ENCODE measurements at regions not wholly inside any gene's neighbourhood (a gene's known extent, or its start where the extent isn't known, plus 50 kb on each side); places are given as distances from the start of the nearest gene placed in this dataset.

DNA sequence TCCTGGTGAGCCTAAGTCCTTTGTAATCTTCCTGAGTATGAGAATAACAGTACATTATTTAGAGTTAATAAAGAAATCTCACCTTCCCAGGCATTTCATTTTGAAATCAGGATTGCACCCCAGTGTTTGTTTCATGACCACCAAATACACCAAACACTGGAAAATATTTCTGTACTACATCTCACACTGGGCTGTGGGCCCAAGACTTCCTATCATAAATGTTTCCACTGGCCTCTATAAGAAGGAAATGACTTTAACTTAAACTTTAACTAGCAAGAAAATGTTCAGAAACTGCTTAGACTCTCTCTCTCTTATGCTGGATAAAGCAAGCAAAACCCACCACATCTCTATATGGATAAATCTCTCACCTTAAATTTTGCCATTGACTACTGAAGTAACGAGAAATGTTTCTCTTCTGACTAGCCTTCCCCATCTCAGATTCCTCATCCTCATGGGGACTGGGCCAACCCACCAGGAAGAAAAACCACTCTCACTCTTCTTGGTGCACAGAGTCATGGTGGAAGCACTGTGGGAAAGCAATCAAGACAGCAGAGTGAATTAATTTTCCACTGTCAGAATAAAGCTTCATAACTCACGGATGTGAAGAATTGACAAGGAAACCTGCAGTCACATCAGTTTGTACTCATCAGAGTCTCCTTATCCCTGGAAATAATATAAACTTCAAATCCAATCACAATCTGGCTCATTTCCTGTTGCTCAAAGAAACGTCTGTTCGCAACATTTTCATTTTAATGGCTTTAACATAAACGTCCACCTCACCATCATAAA, 859.6 kb downstream of the EPHA3 start:
- no peaks in the 10 kb centered on the region for H3K4me1 Mint-ChIP-seq

GRCh38 chr3:89971329-89971728, 863.9 kb downstream of the EPHA3 start:
- ChIA-PET POLR2A (no interaction called here), CTCF (no interaction called here)
- Mint-ChIP-seq H3K4me1 (no peaks in the 10 kb centered on the region), H3K27me3 (ENCODE audit: low read depth) (no peaks in the 10 kb centered on the region), H3K9me3 (peaks cover 12% of the 10 kb centered on the region), H3K4me3 (no peak overlapping the region), H3K36me3 (peaks cover 5% of the 10 kb centered on the region), H3K27ac (no peak overlapping the region)
- ATAC-seq (no peak), DNase-seq (ENCODE audit: low spot score) (no peak)
- TF ChIP-seq ZNF532 (CRISPR knock-in tag; IDR thresholded peaks at IDR 0.05; ENCODE audit: borderline replicate concordance) (no peak), ETV6 (CRISPR knock-in tag; IDR thresholded peaks at IDR 0.05) (no peak), MYBL2 (CRISPR knock-in tag; IDR thresholded peaks at IDR 0.05) (no peak), ZMAT4 (CRISPR knock-in tag; IDR thresholded peaks at IDR 0.05) (no peak), ZNF423 (CRISPR knock-in tag; IDR thresholded peaks at IDR 0.05) (no peak), NR3C1 (CRISPR knock-in tag; conservative IDR thresholded peaks at IDR 0.05; ENCODE audit: low read depth) (no peak), ESRRA (CRISPR knock-in tag; IDR thresholded peaks at IDR 0.05; ENCODE audit: borderline replicate concordance) (no peak), GRHL2 (CRISPR knock-in tag; IDR thresholded peaks at IDR 0.05; ENCODE audit: insufficient replicate concordance, severe bottlenecking) (no peak)
- TF ChIP-seq, protein P1, sequence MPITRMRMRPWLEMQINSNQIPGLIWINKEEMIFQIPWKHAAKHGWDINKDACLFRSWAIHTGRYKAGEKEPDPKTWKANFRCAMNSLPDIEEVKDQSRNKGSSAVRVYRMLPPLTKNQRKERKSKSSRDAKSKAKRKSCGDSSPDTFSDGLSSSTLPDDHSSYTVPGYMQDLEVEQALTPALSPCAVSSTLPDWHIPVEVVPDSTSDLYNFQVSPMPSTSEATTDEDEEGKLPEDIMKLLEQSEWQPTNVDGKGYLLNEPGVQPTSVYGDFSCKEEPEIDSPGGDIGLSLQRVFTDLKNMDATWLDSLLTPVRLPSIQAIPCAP (CRISPR knock-in tag; IDR thresholded peaks at IDR 0.05): no peak
- TF ChIP-seq, protein P2, sequence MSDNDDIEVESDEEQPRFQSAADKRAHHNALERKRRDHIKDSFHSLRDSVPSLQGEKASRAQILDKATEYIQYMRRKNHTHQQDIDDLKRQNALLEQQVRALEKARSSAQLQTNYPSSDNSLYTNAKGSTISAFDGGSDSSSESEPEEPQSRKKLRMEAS (CRISPR knock-in tag; IDR thresholded peaks at IDR 0.05): no peak
- TF ChIP-seq, protein P3, sequence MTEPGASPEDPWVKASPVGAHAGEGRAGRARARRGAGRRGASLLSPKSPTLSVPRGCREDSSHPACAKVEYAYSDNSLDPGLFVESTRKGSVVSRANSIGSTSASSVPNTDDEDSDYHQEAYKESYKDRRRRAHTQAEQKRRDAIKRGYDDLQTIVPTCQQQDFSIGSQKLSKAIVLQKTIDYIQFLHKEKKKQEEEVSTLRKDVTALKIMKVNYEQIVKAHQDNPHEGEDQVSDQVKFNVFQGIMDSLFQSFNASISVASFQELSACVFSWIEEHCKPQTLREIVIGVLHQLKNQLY (CRISPR knock-in tag; IDR thresholded peaks at IDR 0.05): no peak

More for the DNA sequence above, 859.6 kb downstream of the EPHA3 start:
- H3K36me3 Mint-ChIP-seq: peaks cover 13% of the 10 kb centered on the region
- no peak overlapping the region for H3K4me3 Mint-ChIP-seq
- DNase-seq (ENCODE audit: low spot score) (no peak), ATAC-seq (no peak)
- no peak for TF ChIP-seq SOX15 (CRISPR knock-in tag; IDR thresholded peaks at IDR 0.05)
- no peak for TF ChIP-seq HMGA2 (CRISPR knock-in tag; IDR thresholded peaks at IDR 0.05)
- no peak for TF ChIP-seq NR2C2 (CRISPR knock-in tag; IDR thresholded peaks at IDR 0.05)
- TF ChIP-seq ESRRA (CRISPR knock-in tag; IDR thresholded peaks at IDR 0.05; ENCODE audit: borderline replicate concordance): no peak
- TF ChIP-seq GRHL2 (CRISPR knock-in tag; IDR thresholded peaks at IDR 0.05; ENCODE audit: insufficient replicate concordance, severe bottlenecking): no peak
- no peak for TF ChIP-seq ZNF396 (CRISPR knock-in tag; IDR thresholded peaks at IDR 0.05; ENCODE audit: borderline replicate concordance)
- no peak for TF ChIP-seq MXD4 (CRISPR knock-in tag; IDR thresholded peaks at IDR 0.05; ENCODE audit: borderline replicate concordance)
- TF ChIP-seq, protein P4, sequence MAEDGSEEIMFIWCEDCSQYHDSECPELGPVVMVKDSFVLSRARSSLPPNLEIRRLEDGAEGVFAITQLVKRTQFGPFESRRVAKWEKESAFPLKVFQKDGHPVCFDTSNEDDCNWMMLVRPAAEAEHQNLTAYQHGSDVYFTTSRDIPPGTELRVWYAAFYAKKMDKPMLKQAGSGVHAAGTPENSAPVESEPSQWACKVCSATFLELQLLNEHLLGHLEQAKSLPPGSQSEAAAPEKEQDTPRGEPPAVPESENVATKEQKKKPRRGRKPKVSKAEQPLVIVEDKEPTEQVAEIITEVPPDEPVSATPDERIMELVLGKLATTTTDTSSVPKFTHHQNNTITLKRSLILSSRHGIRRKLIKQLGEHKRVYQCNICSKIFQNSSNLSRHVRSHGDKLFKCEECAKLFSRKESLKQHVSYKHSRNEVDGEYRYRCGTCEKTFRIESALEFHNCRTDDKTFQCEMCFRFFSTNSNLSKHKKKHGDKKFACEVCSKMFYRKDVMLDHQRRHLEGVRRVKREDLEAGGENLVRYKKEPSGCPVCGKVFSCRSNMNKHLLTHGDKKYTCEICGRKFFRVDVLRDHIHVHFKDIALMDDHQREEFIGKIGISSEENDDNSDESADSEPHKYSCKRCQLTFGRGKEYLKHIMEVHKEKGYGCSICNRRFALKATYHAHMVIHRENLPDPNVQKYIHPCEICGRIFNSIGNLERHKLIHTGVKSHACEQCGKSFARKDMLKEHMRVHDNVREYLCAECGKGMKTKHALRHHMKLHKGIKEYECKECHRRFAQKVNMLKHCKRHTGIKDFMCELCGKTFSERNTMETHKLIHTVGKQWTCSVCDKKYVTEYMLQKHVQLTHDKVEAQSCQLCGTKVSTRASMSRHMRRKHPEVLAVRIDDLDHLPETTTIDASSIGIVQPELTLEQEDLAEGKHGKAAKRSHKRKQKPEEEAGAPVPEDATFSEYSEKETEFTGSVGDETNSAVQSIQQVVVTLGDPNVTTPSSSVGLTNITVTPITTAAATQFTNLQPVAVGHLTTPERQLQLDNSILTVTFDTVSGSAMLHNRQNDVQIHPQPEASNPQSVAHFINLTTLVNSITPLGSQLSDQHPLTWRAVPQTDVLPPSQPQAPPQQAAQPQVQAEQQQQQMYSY (CRISPR knock-in tag; IDR thresholded peaks at IDR 0.05): no peak
- no peak for TF ChIP-seq ETV6 (CRISPR knock-in tag; IDR thresholded peaks at IDR 0.05)
- TF ChIP-seq, protein P5, sequence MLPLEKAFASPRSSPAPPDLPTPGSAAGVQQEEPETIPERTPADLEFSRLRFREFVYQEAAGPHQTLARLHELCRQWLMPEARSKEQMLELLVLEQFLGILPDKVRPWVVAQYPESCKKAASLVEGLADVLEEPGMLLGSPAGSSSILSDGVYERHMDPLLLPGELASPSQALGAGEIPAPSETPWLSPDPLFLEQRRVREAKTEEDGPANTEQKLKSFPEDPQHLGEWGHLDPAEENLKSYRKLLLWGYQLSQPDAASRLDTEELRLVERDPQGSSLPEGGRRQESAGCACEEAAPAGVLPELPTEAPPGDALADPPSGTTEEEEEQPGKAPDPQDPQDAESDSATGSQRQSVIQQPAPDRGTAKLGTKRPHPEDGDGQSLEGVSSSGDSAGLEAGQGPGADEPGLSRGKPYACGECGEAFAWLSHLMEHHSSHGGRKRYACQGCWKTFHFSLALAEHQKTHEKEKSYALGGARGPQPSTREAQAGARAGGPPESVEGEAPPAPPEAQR (CRISPR knock-in tag; IDR thresholded peaks at IDR 0.05): no peak
- TF ChIP-seq, protein P6, sequence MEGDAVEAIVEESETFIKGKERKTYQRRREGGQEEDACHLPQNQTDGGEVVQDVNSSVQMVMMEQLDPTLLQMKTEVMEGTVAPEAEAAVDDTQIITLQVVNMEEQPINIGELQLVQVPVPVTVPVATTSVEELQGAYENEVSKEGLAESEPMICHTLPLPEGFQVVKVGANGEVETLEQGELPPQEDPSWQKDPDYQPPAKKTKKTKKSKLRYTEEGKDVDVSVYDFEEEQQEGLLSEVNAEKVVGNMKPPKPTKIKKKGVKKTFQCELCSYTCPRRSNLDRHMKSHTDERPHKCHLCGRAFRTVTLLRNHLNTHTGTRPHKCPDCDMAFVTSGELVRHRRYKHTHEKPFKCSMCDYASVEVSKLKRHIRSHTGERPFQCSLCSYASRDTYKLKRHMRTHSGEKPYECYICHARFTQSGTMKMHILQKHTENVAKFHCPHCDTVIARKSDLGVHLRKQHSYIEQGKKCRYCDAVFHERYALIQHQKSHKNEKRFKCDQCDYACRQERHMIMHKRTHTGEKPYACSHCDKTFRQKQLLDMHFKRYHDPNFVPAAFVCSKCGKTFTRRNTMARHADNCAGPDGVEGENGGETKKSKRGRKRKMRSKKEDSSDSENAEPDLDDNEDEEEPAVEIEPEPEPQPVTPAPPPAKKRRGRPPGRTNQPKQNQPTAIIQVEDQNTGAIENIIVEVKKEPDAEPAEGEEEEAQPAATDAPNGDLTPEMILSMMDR (IDR thresholded peaks at IDR 0.05): no peak
- POLR2A ChIA-PET: no interaction called here
- CTCF ChIA-PET: no interaction called here
- no peak overlapping the region for H3K27ac Mint-ChIP-seq
- peaks cover 27% of the 10 kb centered on the region for H3K9me3 Mint-ChIP-seq
- H3K27me3 Mint-ChIP-seq (ENCODE audit: low read depth): no peaks in the 10 kb centered on the region

All from WTC11 (cell line).